H1 (cell line): ENCODE measurements at regions not wholly inside any gene's neighbourhood (a gene's known extent, or its start where the extent isn't known, plus 50 kb on each side); places are given as distances from the start of the nearest gene placed in this dataset.
A peak's percentile ranks its signal among the peaks of the same experiment; 100 is the strongest.

Experiments
- CTCF ChIA-PET: fragments of 300-600 bp; sonication (Branson Sonifier 250); formaldehyde crosslinking; loops from one replicate; lab custom pipeline; 2021; ENCODE audit not compliant: partially characterized antibody; lab: Charles Lee
- POLR2A ChIA-PET: fragments of 300-600 bp; sonication (Branson Sonifier 250); formaldehyde crosslinking; loops from one replicate; lab custom pipeline; 2021; ENCODE audit warnings: inconsistent platforms; ENCODE audit not compliant: partially characterized antibody; lab: Charles Lee
- DNase-seq, 2 experiments: peaks; one replicate each; pipeline versions ENCODE4 v3.0.0 to v3.0.0-alpha.2; 2010 to 2022; ENCODE audit warnings: low spot score in 2 of 2, low read depth in 1 of 2, mixed read lengths in 1 of 2
- FAIRE-seq: peaks from 2 replicates; lab custom pipeline; 2011; peaks lifted over from hg19 to GRCh38; lab: Jason Lieb, UNC
- H2AFZ ChIP-seq: 2 replicates; pipeline ENCODE4 v1.8.1; 2012; ENCODE audit warnings: low read length, inconsistent platforms
- H2AK5ac ChIP-seq: 2 replicates; pipeline ENCODE4 v1.6.1; 2013; ENCODE audit warnings: low read depth, low read length
- H2BK120ac ChIP-seq: replicated peaks from 2 replicates; pipeline ENCODE3; 2013; ENCODE audit warnings: low read depth, low read length, inconsistent platforms
- H2BK12ac ChIP-seq: 2 replicates; pipeline ENCODE4 v1.6.1; 2013; ENCODE audit warnings: low read depth, low read length
- H2BK15ac ChIP-seq: 2 replicates; pipeline ENCODE4 v1.6.1; 2013; ENCODE audit warnings: low read length
- H2BK20ac ChIP-seq: 2 replicates; pipeline ENCODE4 v1.6.1; 2013; ENCODE audit warnings: low read length
- H2BK5ac ChIP-seq: 2 replicates; pipeline ENCODE4 v1.6.1; 2013; ENCODE audit warnings: low read depth, low read length
- H3K14ac ChIP-seq: 2 replicates; pipeline ENCODE4 v1.6.1; 2013; ENCODE audit warnings: inconsistent platforms; ENCODE audit not compliant: insufficient read length
- H3K18ac ChIP-seq: 2 replicates; pipeline ENCODE4 v1.6.1; 2013; ENCODE audit warnings: low read length; ENCODE audit errors: extremely low read depth
- H3K23ac ChIP-seq: 2 replicates; pipeline ENCODE4 v1.6.1; 2013; ENCODE audit warnings: inconsistent platforms; ENCODE audit not compliant: insufficient read length
- H3K23me2 ChIP-seq: 2 replicates; pipeline ENCODE4 v1.6.1; 2013; ENCODE audit warnings: low read depth, low read length
- H3K27ac ChIP-seq: 2 replicates; pipeline ENCODE4 v1.6.1; 2011; ENCODE audit warnings: low read depth, low read length, inconsistent platforms
- H3K27me3 ChIP-seq, 4 experiments: replicated peaks in 1 of 4; 1 replicate in 1 of 4; 2 replicates in 3 of 4; pipeline versions ENCODE4 v1.6.1 to v1.8.1; 2011 to 2013; ENCODE audit warnings: low read length in 3 of 4, mild to moderate bottlenecking in 3 of 4, inconsistent platforms in 2 of 4, mixed read lengths in 2 of 4, moderate library complexity in 1 of 4; ENCODE audit not compliant: control insufficient read depth in 3 of 4, insufficient read depth in 3 of 4; ENCODE audit errors: extremely low read depth in 1 of 4
- H3K36me3 ChIP-seq, 4 experiments: 2 replicates each; pipeline versions ENCODE4 v1.6.1 to v1.8.1; 2011 to 2013; ENCODE audit warnings: mild to moderate bottlenecking in 4 of 4, low read length in 3 of 4, moderate library complexity in 2 of 4, control low read depth in 1 of 4, inconsistent platforms in 1 of 4; ENCODE audit not compliant: insufficient read depth in 4 of 4, control insufficient read depth in 2 of 4
- H3K4ac ChIP-seq: replicated peaks from 2 replicates; pipeline ENCODE3; 2013; ENCODE audit warnings: low read length, low read depth, mixed read lengths, inconsistent platforms; ENCODE audit not compliant: insufficient read length
- H3K4me1 ChIP-seq, 4 experiments: replicated peaks in 1 of 4; 1 replicate in 1 of 4; 2 replicates in 3 of 4; pipeline versions ENCODE4 v1.6.1 to v1.8.1; 2011 to 2013; ENCODE audit warnings: low read length in 3 of 4, inconsistent platforms in 2 of 4, mixed read lengths in 1 of 4; ENCODE audit not compliant: insufficient read depth in 4 of 4, control insufficient read depth in 3 of 4
- H3K4me2 ChIP-seq, 2 experiments: 2 replicates each; pipeline versions ENCODE4 v1.6.1 to v1.8.1; 2011 to 2013; ENCODE audit warnings: low read depth in 2 of 2, low read length in 2 of 2, control low read depth in 1 of 2, inconsistent platforms in 1 of 2, mild to moderate bottlenecking in 1 of 2; ENCODE audit not compliant: insufficient read depth in 1 of 2
- H3K4me3 ChIP-seq, 4 experiments: fragments of 200-600, 300-600 bp in 1 of 4; sonication (generic), shearing (Covaris generic), sonication (Bioruptor Twin) in 1 of 4; 2 replicates each; pipeline versions ENCODE4 v1.5.1 to v1.8.1; 2011 to 2016; ENCODE audit warnings: low read length in 4 of 4, low read depth in 3 of 4, control low read depth in 2 of 4, inconsistent platforms in 2 of 4, mild to moderate bottlenecking in 2 of 4, mixed read lengths in 1 of 4, moderate library complexity in 1 of 4; ENCODE audit not compliant: insufficient read depth in 2 of 4; ENCODE audit errors: extremely low read depth in 1 of 4
- H3K56ac ChIP-seq: replicated peaks from 2 replicates; pipeline ENCODE3; 2013; ENCODE audit warnings: low read depth, mild to moderate bottlenecking, mixed read lengths, low read length, inconsistent platforms; ENCODE audit not compliant: insufficient read length
- H3K79me1 ChIP-seq: 2 replicates; pipeline ENCODE4 v1.6.1; 2013; ENCODE audit warnings: low read depth, low read length, control low read depth
- H3K79me2 ChIP-seq, 2 experiments: 2 replicates each; pipeline versions ENCODE4 v1.6.1 to v1.8.1; 2012 to 2013; ENCODE audit warnings: low read length in 2 of 2, mild to moderate bottlenecking in 2 of 2, inconsistent platforms in 1 of 2; ENCODE audit not compliant: insufficient read depth in 2 of 2, control insufficient read depth in 1 of 2
- H3K9ac ChIP-seq, 4 experiments: replicated peaks in 1 of 4; 1 replicate in 1 of 4; 2 replicates in 3 of 4; pipeline versions ENCODE4 v1.6.1 to v1.8.1; 2011 to 2013; ENCODE audit warnings: low read depth in 3 of 4, low read length in 3 of 4, control low read depth in 2 of 4, mild to moderate bottlenecking in 2 of 4, moderate library complexity in 2 of 4, inconsistent platforms in 1 of 4; ENCODE audit errors: extremely low read depth in 1 of 4
- H3K9me3 ChIP-seq, 2 experiments: 2 replicates each; pipeline versions ENCODE4 v1.6.1 to v1.8.1; 2012 to 2013; ENCODE audit warnings: mild to moderate bottlenecking in 2 of 2, moderate library complexity in 2 of 2, control low read depth in 1 of 2, inconsistent platforms in 1 of 2, low read depth in 1 of 2, low read length in 1 of 2, mixed read lengths in 1 of 2; ENCODE audit not compliant: insufficient read depth in 2 of 2
- H4K20me1 ChIP-seq, 2 experiments: replicated peaks in 1 of 2; 2 replicates each; pipeline versions ENCODE3 to v1.8.1; 2011 to 2013; ENCODE audit warnings: inconsistent platforms in 2 of 2, low read length in 2 of 2, mild to moderate bottlenecking in 1 of 2; ENCODE audit not compliant: insufficient read depth in 2 of 2, control insufficient read depth in 1 of 2
- H4K5ac ChIP-seq: 2 replicates; pipeline ENCODE4 v1.6.1; 2013; ENCODE audit warnings: low read length, low read depth, mixed read lengths, inconsistent platforms; ENCODE audit not compliant: insufficient read length
- H4K8ac ChIP-seq: 2 replicates; pipeline ENCODE4 v1.8.0; 2013; ENCODE audit warnings: mild to moderate bottlenecking, moderate library complexity, low read length, inconsistent platforms; ENCODE audit not compliant: insufficient read depth; ENCODE audit errors: extremely low read depth
- H4K91ac ChIP-seq: replicated peaks from 2 replicates; pipeline ENCODE3; 2013; ENCODE audit warnings: low read length, mixed read lengths, inconsistent platforms; ENCODE audit not compliant: insufficient read length
- BCL11A ChIP-seq, 2 experiments: IDR thresholded peaks; one replicate each; pipeline ENCODE4 v1.6.1; 2011; ENCODE audit warnings: low read depth in 2 of 2, low read length in 2 of 2, mild to moderate bottlenecking in 2 of 2
- CTCF ChIP-seq, 3 experiments: IDR thresholded peaks; 1 replicate in 2 of 3; 2 replicates in 1 of 3; pipeline versions ENCODE4 v1.5.1 to v1.6.1; 2011; ENCODE audit warnings: low read length in 3 of 3, mild to moderate bottlenecking in 3 of 3, inconsistent platforms in 2 of 3, low read depth in 1 of 3, moderate library complexity in 1 of 3; ENCODE audit not compliant: insufficient read depth in 1 of 3; ENCODE audit errors: control extremely low read depth in 1 of 3
- EP300 ChIP-seq, 2 experiments: IDR thresholded peaks; 1 replicate in 1 of 2; 2 replicates in 1 of 2; pipeline ENCODE4 v1.6.1; 2011 to 2012; ENCODE audit warnings: low read depth in 2 of 2, low read length in 2 of 2, mild to moderate bottlenecking in 2 of 2, borderline replicate concordance in 1 of 2, inconsistent platforms in 1 of 2, moderate library complexity in 1 of 2
- KDM4A ChIP-seq: IDR thresholded peaks from one replicate; pipeline ENCODE4 v1.7.1; 2012; ENCODE audit warnings: low read depth, mild to moderate bottlenecking, moderate library complexity, low read length, inconsistent platforms; ENCODE audit not compliant: severe bottlenecking
- RAD21 ChIP-seq, 2 experiments: IDR thresholded peaks in 1 of 2; conservative IDR thresholded peaks in 1 of 2; 2 replicates each; pipeline ENCODE4 v1.6.1; 2011; ENCODE audit warnings: low read depth in 2 of 2, low read length in 2 of 2, improper control_type of control experiment in 1 of 2, inconsistent platforms in 1 of 2, mild to moderate bottlenecking in 1 of 2, moderate library complexity in 1 of 2
- RBBP5 ChIP-seq: IDR thresholded peaks from 2 replicates; pipeline ENCODE4 v1.7.1; 2012; ENCODE audit warnings: low read depth, mild to moderate bottlenecking, inconsistent platforms, low read length, moderate library complexity, borderline replicate concordance
- WGBS, 2 experiments: shearing (Covaris generic) in 1 of 2; methylation state at CpG; one replicate each; pipeline versions ENCODE4 v1.1.6 to v1.1.7; 2013 to 2015; ENCODE audit warnings: low lambda C conversion rate in 2 of 2, mixed read lengths in 2 of 2, inconsistent platforms in 1 of 2, low coverage in 1 of 2, missing lambda C conversion rate in 1 of 2; ENCODE audit not compliant: insufficient replicate concordance in 2 of 2, insufficient coverage in 1 of 2, insufficient read length in 1 of 2; ENCODE audit errors: extremely low coverage in 1 of 2, missing lambda C conversion rate in 1 of 2; 5-methylcytosine and 5-hydroxymethylcytosine counted together

- H2BK5ac ChIP-seq, result no peak overlapping the region
- H3K23ac ChIP-seq, result no peak overlapping the region
- H3K14ac ChIP-seq, result no peak overlapping the region
- H3K79me1 ChIP-seq, result no peaks in the 10 kb centered on the region
- 0 out of 7 replicates have a peak, but pooled peaks cover 0 to 2% (median 0%) of the 10 kb centered on the region in 4 experiments for H3K27me3 ChIP-seq
- H2BK120ac ChIP-seq, result no peak overlapping the region
- H3K18ac ChIP-seq, result no peak overlapping the region
- no peak overlapping the region for H4K91ac ChIP-seq
- FAIRE-seq, result no peak
- no peak overlapping the region for H2AK5ac ChIP-seq
- no peak overlapping the region for H3K9ac ChIP-seq
- H2AFZ ChIP-seq, result no peak overlapping the region
- no peaks in the 10 kb centered on the region; a peak in 1 of 7 replicates for H3K4me1 ChIP-seq
- no peak overlapping the region for H3K27ac ChIP-seq
- WGBS, 2 experiments, result 74% methylated on average over 2 of the region's 2 CpGs; no CpG with 5 or more reads in 1 of the 2 experiments
- H2BK20ac ChIP-seq, result no peak overlapping the region
- no peak overlapping the region for H3K4ac ChIP-seq
- H3K4me3 ChIP-seq, result no peak overlapping the region
- H2BK15ac ChIP-seq, result no peak overlapping the region
- H3K9me3 ChIP-seq, result no peaks in the 10 kb centered on the region
- no peak overlapping the region for H3K4me2 ChIP-seq
- H3K56ac ChIP-seq, result no peak overlapping the region
- peaks cover 5% of the 10 kb centered on the region; the same call in 1 of the 2 replicates for H3K23me2 ChIP-seq
- no peaks in the 10 kb centered on the region for H4K20me1 ChIP-seq
- no peak overlapping the region for H4K8ac ChIP-seq
- CTCF ChIA-PET, result interaction anchor here (0.6 to 2.8 kb wide), 11 partner anchors 10 to 926 kb away, joined by 3 to 39 read pairs (median 4); no protein-coding TSS in a partner anchor
- POLR2A ChIA-PET, result no interaction called here
- TF ChIP-seq EP300 (IDR thresholded peaks at IDR 0.05; ENCODE audit: borderline replicate concordance in 1 of 2, low read depth in 2 of 2, low read length in 2 of 2) (no peak), RAD21 (IDR thresholded peaks at IDR 0.05 in 1 of 2, conservative IDR thresholded peaks at IDR 0.05 in 1 of 2; ENCODE audit: low read depth in 2 of 2, low read length in 2 of 2) (peak; percentile 30 to 48; a peak in 3 of 4 replicates), CTCF (IDR thresholded peaks at IDR 0.05; ENCODE audit: control extremely low read depth in 1 of 3, insufficient read depth in 1 of 3, low read depth in 1 of 3, low read length in 3 of 3) (peak in 1 of 3 experiments; percentile 21; a peak in 1 of 4 replicates), BCL11A (IDR thresholded peaks at IDR 0.05; ENCODE audit: low read depth in 2 of 2, low read length in 2 of 2) (no peak), KDM4A (no peak), RBBP5 (no peak)
- DNase-seq, result no peak
- H4K5ac ChIP-seq, result no peak overlapping the region
- no peak overlapping the region for H2BK12ac ChIP-seq
- no peaks in the 10 kb centered on the region for H3K79me2 ChIP-seq
- no peaks in the 10 kb centered on the region for H3K36me3 ChIP-seq
Observed at GRCh38 chr16:9270424-9270823, 179.0 kb downstream of the HAPSTR1 start.
